Mesendoderm (in vitro differentiated cells): ENCODE measurements at regions not wholly inside any gene's neighbourhood (a gene's known extent, or its start where the extent isn't known, plus 50 kb on each side); places are given as distances from the start of the nearest gene placed in this dataset.

ENCODE experiments used
- DNase-seq: peaks from one replicate; pipeline ENCODE4 v3.0.0; 2013
- H2AK5ac ChIP-seq: 2 replicates; pipeline ENCODE4 v1.6.1; 2013; ENCODE audit warnings: low read length, inconsistent platforms
- H2BK120ac ChIP-seq: 2 replicates; pipeline ENCODE4 v1.6.1; 2013; ENCODE audit warnings: low read depth, mild to moderate bottlenecking, low read length, moderate library complexity, mixed read lengths
- H2BK15ac ChIP-seq: replicated peaks from 2 replicates; pipeline ENCODE4 v1.6.1; 2013; ENCODE audit warnings: low read depth, mild to moderate bottlenecking, moderate library complexity
- H2BK5ac ChIP-seq: 2 replicates; pipeline ENCODE4 v1.6.1; 2013; ENCODE audit warnings: low read length, inconsistent platforms
- H3K18ac ChIP-seq: 2 replicates; pipeline ENCODE4 v1.6.1; 2013; ENCODE audit warnings: mild to moderate bottlenecking, low read length, mixed read lengths
- H3K23ac ChIP-seq: one replicate; pipeline ENCODE4 v1.6.1; 2013; ENCODE audit warnings: low read length
- H3K27ac ChIP-seq: 2 replicates; pipeline ENCODE4 v1.5.1; 2013; ENCODE audit warnings: low read depth, mild to moderate bottlenecking, inconsistent platforms, low read length, moderate library complexity
- H3K27me3 ChIP-seq: 2 replicates; pipeline ENCODE4 v1.6.1; 2013; ENCODE audit warnings: low read length, control low read depth, mild to moderate bottlenecking, inconsistent platforms; ENCODE audit not compliant: insufficient read depth, poor library complexity
- H3K36me3 ChIP-seq: 2 replicates; pipeline ENCODE4 v1.6.1; 2013; ENCODE audit warnings: low read length, inconsistent platforms; ENCODE audit not compliant: control insufficient read depth, insufficient read depth
- H3K4ac ChIP-seq: one replicate; pipeline ENCODE4 v1.6.1; 2013; ENCODE audit warnings: low read depth, mild to moderate bottlenecking, low read length, moderate library complexity
- H3K4me1 ChIP-seq: 2 replicates; pipeline ENCODE4 v1.6.1; 2013; ENCODE audit warnings: low read depth, low read length, inconsistent platforms; ENCODE audit not compliant: control insufficient read depth
- H3K4me2 ChIP-seq: 2 replicates; pipeline ENCODE4 v1.6.1; 2013; ENCODE audit warnings: low read length
- H3K4me3 ChIP-seq: 2 replicates; pipeline ENCODE4 v1.5.1; 2013; ENCODE audit warnings: mild to moderate bottlenecking, low read length
- H3K56ac ChIP-seq: one replicate; pipeline ENCODE4 v1.6.1; 2013; ENCODE audit warnings: low read length
- H3K79me1 ChIP-seq: 2 replicates; pipeline ENCODE4 v1.6.1; 2013; ENCODE audit warnings: low read length, inconsistent platforms
- H3K79me2 ChIP-seq: 2 replicates; pipeline ENCODE4 v1.6.1; 2013; ENCODE audit warnings: mild to moderate bottlenecking, low read length; ENCODE audit not compliant: control insufficient read depth, insufficient read depth
- H3K9ac ChIP-seq: 2 replicates; pipeline ENCODE4 v1.6.1; 2013; ENCODE audit warnings: low read length, inconsistent platforms
- H4K5ac ChIP-seq: one replicate; pipeline ENCODE4 v1.6.1; 2013; ENCODE audit warnings: low read length
- H4K8ac ChIP-seq: one replicate; pipeline ENCODE4 v1.6.1; 2013; ENCODE audit warnings: low read depth, mild to moderate bottlenecking, control low read depth, low read length, moderate library complexity
- WGBS: extraction: QIAGEN DNeasy Blood & Tissue Kit; methylation state at CpG from one replicate; pipeline ENCODE4 v1.1.7; 2013; ENCODE audit warnings: low lambda C conversion rate, missing lambda C conversion rate; ENCODE audit not compliant: insufficient coverage; ENCODE audit errors: extremely low coverage; 5-methylcytosine and 5-hydroxymethylcytosine counted together

DNA sequence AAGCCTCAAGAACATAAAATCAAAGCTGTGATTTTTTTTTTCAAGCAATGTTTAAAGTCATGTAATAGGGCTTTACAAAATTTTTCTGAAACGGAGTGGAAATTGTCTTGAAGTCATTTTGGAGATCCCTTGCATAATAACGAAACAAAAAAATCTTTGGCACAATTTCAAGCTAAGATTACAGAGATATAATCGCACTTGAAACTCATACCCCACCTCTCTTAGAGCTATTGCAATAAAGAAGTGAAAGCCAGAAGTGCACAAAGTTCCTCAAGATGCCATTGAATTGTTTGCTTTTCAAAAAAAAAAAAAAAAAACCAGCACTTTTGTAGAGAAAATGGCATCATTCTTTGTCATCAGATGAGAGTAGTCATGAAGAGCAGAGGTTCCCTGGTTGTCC is 152.3 kb downstream of the PAX3 start:
- H3K9ac ChIP-seq = no peak overlapping the region
- no peak overlapping the region for H3K27ac ChIP-seq
- H2BK5ac ChIP-seq = no peak overlapping the region
- no peak overlapping the region for H3K4ac ChIP-seq
- H3K79me2 ChIP-seq = no peaks in the 10 kb centered on the region
- DNase-seq = no peak
- H2AK5ac ChIP-seq = no peak overlapping the region
- H2BK15ac ChIP-seq = no peak overlapping the region
- H4K8ac ChIP-seq = no peak overlapping the region
- WGBS = no CpG with 5 or more reads among the region's 3 CpGs
- no peak overlapping the region for H3K56ac ChIP-seq
- H3K4me1 ChIP-seq = no peaks in the 10 kb centered on the region
- H3K4me2 ChIP-seq = no peak overlapping the region
- no peaks in the 10 kb centered on the region for H3K27me3 ChIP-seq
- H3K18ac ChIP-seq = no peak overlapping the region
- H2BK120ac ChIP-seq = no peak overlapping the region
- no peak overlapping the region for H4K5ac ChIP-seq
- H3K79me1 ChIP-seq = no peaks in the 10 kb centered on the region
- H3K23ac ChIP-seq = no peak overlapping the region
- H3K36me3 ChIP-seq = no peaks in the 10 kb centered on the region
- H3K4me3 ChIP-seq = no peak overlapping the region

DNA sequence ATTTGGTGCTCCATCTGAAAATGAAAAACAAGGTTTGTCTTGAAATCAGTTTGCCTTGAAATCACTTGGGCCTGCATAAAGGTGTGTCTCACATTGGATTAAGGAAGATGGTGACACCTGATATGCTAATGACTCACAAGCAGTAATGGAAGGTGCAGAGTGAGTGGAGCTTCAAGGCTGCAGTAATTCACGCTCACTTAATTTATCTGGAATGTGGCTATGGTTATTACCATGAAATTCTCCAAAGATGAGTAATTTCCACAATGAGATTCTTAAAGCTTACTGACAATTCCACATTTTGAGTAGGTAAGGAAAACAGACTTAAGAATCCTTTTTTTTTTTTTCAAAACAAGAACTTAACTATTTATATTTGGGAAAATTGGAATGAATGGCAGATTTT is 156.8 kb downstream of the PAX3 start:
- H2BK15ac ChIP-seq = no peak overlapping the region
- H3K4me3 ChIP-seq = no peak overlapping the region
- no peak overlapping the region for H3K4me2 ChIP-seq
- no peaks in the 10 kb centered on the region for H3K36me3 ChIP-seq
- H2BK5ac ChIP-seq = no peak overlapping the region
- H2AK5ac ChIP-seq = no peak overlapping the region
- H3K9ac ChIP-seq = no peak overlapping the region
- H2BK120ac ChIP-seq = no peak overlapping the region
- no peaks in the 10 kb centered on the region for H3K79me1 ChIP-seq
- H3K79me2 ChIP-seq = no peaks in the 10 kb centered on the region
- H4K8ac ChIP-seq = no peak overlapping the region
- peak; percentile 93 for DNase-seq
- no CpG with 5 or more reads among the region's 1 CpG for WGBS
- H3K4ac ChIP-seq = no peak overlapping the region
- H4K5ac ChIP-seq = no peak overlapping the region
- no peaks in the 10 kb centered on the region for H3K4me1 ChIP-seq
- H3K27ac ChIP-seq = no peak overlapping the region
- no peak overlapping the region for H3K56ac ChIP-seq
- no peak overlapping the region for H3K23ac ChIP-seq
- no peak overlapping the region for H3K18ac ChIP-seq
- no peaks in the 10 kb centered on the region for H3K27me3 ChIP-seq

DNA sequence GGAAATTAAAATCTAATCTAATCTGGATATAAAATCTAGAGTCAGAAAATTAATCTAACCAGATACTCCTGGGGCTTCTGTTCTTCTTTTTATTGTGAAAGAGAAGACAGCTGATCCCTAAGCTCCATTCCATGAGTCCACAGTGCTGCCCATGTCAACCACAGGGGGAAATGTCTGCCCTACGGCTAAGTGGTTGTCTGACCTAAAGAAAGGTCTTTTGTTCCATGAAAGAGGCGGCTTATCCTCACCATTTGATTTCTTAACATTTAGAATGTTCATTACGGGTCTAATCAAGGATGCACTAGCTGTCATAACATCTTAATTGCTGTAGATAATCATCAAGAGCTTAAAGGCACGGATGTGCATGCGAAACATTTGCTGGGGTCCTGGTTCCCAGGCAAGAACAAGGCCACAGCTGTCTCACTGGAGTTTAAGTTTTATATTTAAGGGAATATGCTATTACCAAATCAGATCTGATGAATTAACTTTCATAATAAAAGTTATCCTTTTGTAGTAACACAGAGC is 162.6 kb downstream of the PAX3 start:
- no peaks in the 10 kb centered on the region for H3K27me3 ChIP-seq
- H3K36me3 ChIP-seq = no peaks in the 10 kb centered on the region
- H3K4me1 ChIP-seq = no peaks in the 10 kb centered on the region
- no peak overlapping the region for H2BK120ac ChIP-seq
- no CpG with 5 or more reads among the region's 5 CpGs for WGBS
- no peak for DNase-seq
- H2AK5ac ChIP-seq = no peak overlapping the region
- H2BK15ac ChIP-seq = no peak overlapping the region
- no peak overlapping the region for H3K56ac ChIP-seq
- no peak overlapping the region for H3K4ac ChIP-seq
- H2BK5ac ChIP-seq = no peak overlapping the region
- H4K5ac ChIP-seq = no peak overlapping the region
- no peak overlapping the region for H3K9ac ChIP-seq
- no peaks in the 10 kb centered on the region for H3K79me1 ChIP-seq
- no peaks in the 10 kb centered on the region for H3K79me2 ChIP-seq
- no peak overlapping the region for H4K8ac ChIP-seq
- H3K4me2 ChIP-seq = no peak overlapping the region
- H3K23ac ChIP-seq = no peak overlapping the region
- no peak overlapping the region for H3K27ac ChIP-seq
- H3K18ac ChIP-seq = no peak overlapping the region
- H3K4me3 ChIP-seq = no peak overlapping the region

DNA sequence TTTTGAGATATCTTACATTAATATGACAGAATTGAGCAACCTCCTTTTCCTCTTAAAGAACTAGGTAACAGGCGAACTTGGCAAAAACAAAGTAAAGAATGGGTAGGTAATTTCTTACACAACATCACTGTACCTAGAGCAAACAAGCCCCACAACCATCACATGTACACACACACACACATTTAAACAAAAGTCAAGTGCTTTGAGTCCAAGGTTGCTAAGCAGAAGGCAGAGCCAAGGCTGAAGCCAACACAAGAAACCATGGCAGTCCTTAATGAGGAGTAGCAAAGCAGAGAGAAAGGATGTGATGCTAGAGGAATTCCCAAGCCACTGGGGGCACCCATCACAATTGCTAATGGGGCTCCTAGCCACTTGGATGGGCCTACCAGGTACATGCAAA is 164.1 kb downstream of the PAX3 start:
- Histone ChIP-seq H4K8ac (no peak overlapping the region), H3K56ac (no peak overlapping the region), H2BK15ac (no peak overlapping the region), H3K4me3 (no peak overlapping the region), H3K23ac (no peak overlapping the region), H3K27ac (no peak overlapping the region), H2BK5ac (no peak overlapping the region), H3K4me2 (no peak overlapping the region), H4K5ac (no peak overlapping the region), H3K36me3 (no peaks in the 10 kb centered on the region), H3K9ac (no peak overlapping the region), H2AK5ac (no peak overlapping the region), H3K79me1 (no peaks in the 10 kb centered on the region), H3K27me3 (no peaks in the 10 kb centered on the region), H3K79me2 (no peaks in the 10 kb centered on the region), H3K4me1 (no peaks in the 10 kb centered on the region), H2BK120ac (no peak overlapping the region), H3K4ac (no peak overlapping the region), H3K18ac (no peak overlapping the region)
- no CpG with 5 or more reads among the region's 1 CpG for WGBS
- DNase-seq = no peak

DNA sequence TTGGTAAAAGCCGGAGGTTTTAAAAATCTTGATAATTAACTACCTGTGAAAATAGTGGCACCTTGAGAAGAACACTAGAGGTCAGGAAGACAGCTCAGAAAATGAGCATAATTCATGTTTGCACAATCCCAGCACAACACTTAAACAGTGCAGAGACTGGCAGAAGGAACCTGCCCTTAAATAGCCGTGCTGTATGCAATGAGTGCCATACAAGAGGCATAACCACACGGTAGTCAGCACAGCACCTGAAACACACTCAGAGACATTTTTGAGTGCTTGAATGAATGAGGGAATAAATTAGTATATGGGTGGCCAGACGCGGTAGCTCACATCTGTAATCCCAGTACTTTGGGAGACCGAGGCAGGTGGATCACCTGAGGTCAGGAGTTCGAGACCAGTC is 164.9 kb downstream of the PAX3 start:
- H3K18ac ChIP-seq = no peak overlapping the region
- WGBS = no CpG with 5 or more reads among the region's 7 CpGs
- H3K56ac ChIP-seq = no peak overlapping the region
- H3K4me3 ChIP-seq = no peak overlapping the region
- H2BK15ac ChIP-seq = no peak overlapping the region
- no peak overlapping the region for H4K8ac ChIP-seq
- no peak overlapping the region for H2BK120ac ChIP-seq
- no peak overlapping the region for H3K4me2 ChIP-seq
- H3K23ac ChIP-seq = no peak overlapping the region
- no peak for DNase-seq
- H3K36me3 ChIP-seq = no peaks in the 10 kb centered on the region
- no peaks in the 10 kb centered on the region for H3K27me3 ChIP-seq
- no peaks in the 10 kb centered on the region for H3K79me2 ChIP-seq
- H3K4me1 ChIP-seq = no peaks in the 10 kb centered on the region
- H3K27ac ChIP-seq = no peak overlapping the region
- no peak overlapping the region for H2AK5ac ChIP-seq
- no peak overlapping the region for H2BK5ac ChIP-seq
- H3K4ac ChIP-seq = no peak overlapping the region
- no peak overlapping the region for H4K5ac ChIP-seq
- no peaks in the 10 kb centered on the region for H3K79me1 ChIP-seq
- H3K9ac ChIP-seq = no peak overlapping the region

DNA sequence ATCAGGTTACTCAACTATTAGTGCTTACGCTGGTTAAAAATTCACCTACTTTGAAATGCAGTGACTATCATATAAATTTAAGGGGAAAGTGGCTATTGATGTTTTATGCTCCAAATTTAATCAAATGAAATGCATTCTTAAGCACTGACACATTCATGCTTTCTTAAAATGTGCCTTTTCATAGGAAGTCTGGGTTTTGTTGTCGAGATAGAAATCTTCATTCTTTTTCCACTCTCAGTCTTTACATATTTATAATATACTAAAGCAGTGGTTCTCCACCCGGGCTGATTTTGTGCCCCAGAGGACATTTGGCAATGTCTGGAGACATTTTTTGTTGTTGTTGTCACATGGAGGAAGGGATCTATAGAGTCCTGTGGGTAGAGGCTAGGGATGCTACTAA is 167.9 kb downstream of the PAX3 start:
- Histone ChIP-seq H3K4me3 (no peak overlapping the region), H4K8ac (no peak overlapping the region), H3K4me2 (no peak overlapping the region), H3K18ac (no peak overlapping the region), H3K79me1 (no peaks in the 10 kb centered on the region), H3K23ac (no peak overlapping the region), H3K56ac (no peak overlapping the region), H2BK15ac (no peak overlapping the region), H3K79me2 (no peaks in the 10 kb centered on the region), H3K36me3 (no peaks in the 10 kb centered on the region), H3K9ac (no peak overlapping the region), H3K4ac (no peak overlapping the region), H3K4me1 (no peaks in the 10 kb centered on the region), H2BK5ac (no peak overlapping the region), H2AK5ac (no peak overlapping the region), H4K5ac (no peak overlapping the region), H3K27ac (no peak overlapping the region), H2BK120ac (no peak overlapping the region), H3K27me3 (no peaks in the 10 kb centered on the region)
- no CpG with 5 or more reads among the region's 3 CpGs for WGBS
- DNase-seq = no peak
